Upper lobe of left lung (tissue), 4 donors: ENCODE measurements at regions not wholly inside any gene's neighbourhood (a gene's known extent, or its start where the extent isn't known, plus 50 kb on each side); places are given as distances from the start of the nearest gene placed in this dataset.

Experiments
- EP300 ChIP-seq, 4 donors: sonication (generic); formaldehyde crosslinking; IDR thresholded peaks; one replicate each; pipeline ENCODE4 v1.5.1; 2017; ENCODE audit warnings: antibody characterized with exemption in 4 of 4, control low read depth in 2 of 4
- POLR2A ChIP-seq, 4 donors: fragments of 450-650 bp; IDR thresholded peaks; one replicate each; pipeline ENCODE4 v1.5.1; 2016 to 2017; ENCODE audit warnings: antibody characterized with exemption in 4 of 4, mild to moderate bottlenecking in 2 of 4
- TF ChIP-seq, protein P1 (sequence below), 6 experiments: fragments of 450-650 bp in 4 of 6; fragments of 200-600 bp in 2 of 6; sonication (generic) in 2 of 6; IDR thresholded peaks; one replicate each; pipeline ENCODE4 v1.5.1; 2016 to 2019; ENCODE audit warnings: antibody characterized with exemption in 6 of 6

GRCh38 chr5:93062548-93062947 lies 518.5 kb downstream of the NR2F1-AS1 start:
- TF ChIP-seq POLR2A (IDR thresholded peaks at IDR 0.05) = no peak
- TF ChIP-seq, protein P1, sequence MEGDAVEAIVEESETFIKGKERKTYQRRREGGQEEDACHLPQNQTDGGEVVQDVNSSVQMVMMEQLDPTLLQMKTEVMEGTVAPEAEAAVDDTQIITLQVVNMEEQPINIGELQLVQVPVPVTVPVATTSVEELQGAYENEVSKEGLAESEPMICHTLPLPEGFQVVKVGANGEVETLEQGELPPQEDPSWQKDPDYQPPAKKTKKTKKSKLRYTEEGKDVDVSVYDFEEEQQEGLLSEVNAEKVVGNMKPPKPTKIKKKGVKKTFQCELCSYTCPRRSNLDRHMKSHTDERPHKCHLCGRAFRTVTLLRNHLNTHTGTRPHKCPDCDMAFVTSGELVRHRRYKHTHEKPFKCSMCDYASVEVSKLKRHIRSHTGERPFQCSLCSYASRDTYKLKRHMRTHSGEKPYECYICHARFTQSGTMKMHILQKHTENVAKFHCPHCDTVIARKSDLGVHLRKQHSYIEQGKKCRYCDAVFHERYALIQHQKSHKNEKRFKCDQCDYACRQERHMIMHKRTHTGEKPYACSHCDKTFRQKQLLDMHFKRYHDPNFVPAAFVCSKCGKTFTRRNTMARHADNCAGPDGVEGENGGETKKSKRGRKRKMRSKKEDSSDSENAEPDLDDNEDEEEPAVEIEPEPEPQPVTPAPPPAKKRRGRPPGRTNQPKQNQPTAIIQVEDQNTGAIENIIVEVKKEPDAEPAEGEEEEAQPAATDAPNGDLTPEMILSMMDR (IDR thresholded peaks at IDR 0.05) = no peak
- no peak for TF ChIP-seq EP300 (IDR thresholded peaks at IDR 0.05)
